Activated T-cell treated with anti-CD3 and anti-CD28 coated beads, Interleukin-2, amount 50 U/mL, for 48 hours (primary cell): ENCODE measurements at regions not wholly inside any gene's neighbourhood (a gene's known extent, or its start where the extent isn't known, plus 50 kb on each side); places are given as distances from the start of the nearest gene placed in this dataset.
"Not testable (repeated sequence)": the region's sequence is repeated elsewhere in the genome, so short reads cannot be mapped to it uniquely, and the experiment has no call there.

ENCODE experiments used
- DNase-seq, 2 experiments: peaks; one replicate each; pipeline ENCODE4 v3.0.0-alpha.2; 2020

GRCh38 chr5:90284375-90284774 is 125.2 kb downstream of the CETN3 start:
- DNase-seq, result no peak

GRCh38 chr5:90279091-90279490 is 130.5 kb downstream of the CETN3 start:
- DNase-seq, result no peak

- DNase-seq, result no peak
Observed at GRCh38 chr5:90274216-90274615, 135.3 kb downstream of the CETN3 start.

- DNase-seq, result no peak
Observed at GRCh38 chr5:90267646-90268045, 141.9 kb downstream of the CETN3 start.

GRCh38 chr5:90265545-90265857 is 144.1 kb downstream of the CETN3 start:
- no peak for DNase-seq

GRCh38 chr5:90264689-90265544 is 144.6 kb downstream of the CETN3 start:
- peak; percentile 50 to 58 for DNase-seq

GRCh38 chr5:90263102-90263820 is 146.3 kb downstream of the CETN3 start:
- no peak for DNase-seq

- DNase-seq, result no peak
Observed at GRCh38 chr5:90251447-90251846, 158.1 kb downstream of the CETN3 start.

GRCh38 chr5:90248640-90249039 is 160.9 kb downstream of the CETN3 start:
- no peak for DNase-seq

GRCh38 chr5:90243848-90244247 is 165.7 kb downstream of the CETN3 start:
- DNase-seq, result not testable (repeated sequence)

GRCh38 chr5:90233476-90233875 is 176.1 kb downstream of the CETN3 start:
- no peak for DNase-seq

- DNase-seq, result no peak
Observed at GRCh38 chr5:90231688-90232087, 177.9 kb downstream of the CETN3 start.

GRCh38 chr5:90227683-90228082 is 181.9 kb downstream of the CETN3 start:
- no peak for DNase-seq

- DNase-seq, result no peak
Observed at GRCh38 chr5:90226433-90227099, 183.0 kb downstream of the CETN3 start.

- DNase-seq, result no peak
Observed at GRCh38 chr5:90224342-90224741, 185.2 kb downstream of the CETN3 start.

- DNase-seq, result no peak
Observed at GRCh38 chr5:90223756-90224155, 185.8 kb downstream of the CETN3 start.

- no peak for DNase-seq
Observed at GRCh38 chr5:90221951-90222350, 187.6 kb downstream of the CETN3 start.

GRCh38 chr5:90220554-90220953 is 189.0 kb downstream of the CETN3 start:
- DNase-seq, result no peak

GRCh38 chr5:90214991-90215390 is 194.6 kb downstream of the CETN3 start:
- DNase-seq, result no peak

GRCh38 chr5:90208323-90208722 is 201.2 kb downstream of the CETN3 start:
- not testable (repeated sequence) for DNase-seq

GRCh38 chr5:90201923-90202322 is 207.6 kb downstream of the CETN3 start:
- no peak for DNase-seq

- no peak for DNase-seq
Observed at GRCh38 chr5:90193185-90193822, 216.3 kb downstream of the CETN3 start.

- DNase-seq, result no peak
Observed at GRCh38 chr5:90191352-90192045, 218.1 kb downstream of the CETN3 start.
